Activated T-cell treated with anti-CD3 and anti-CD28 coated beads, Interleukin-2, amount 50 U/mL, for 4 hours (primary cell): ENCODE measurements at regions not wholly inside any gene's neighbourhood (a gene's known extent, or its start where the extent isn't known, plus 50 kb on each side); places are given as distances from the start of the nearest gene placed in this dataset.
A peak's percentile ranks its signal among the peaks of the same experiment; 100 is the strongest.

Source experiments
- ATAC-seq, 2 donors: fragments of 200-7000 bp; cut with Tn5 transposase; one replicate each; pipeline ENCODE4 v1.10.0; 2021
- DNase-seq: peaks from one replicate; pipeline ENCODE4 v3.0.0-alpha.2; 2020
- H3K27me3 Mint-ChIP-seq: one replicate; pipeline ENCODE4 v1.8.0; 2021; ENCODE audit warnings: low read depth, mixed read lengths
- H3K36me3 Mint-ChIP-seq: one replicate; pipeline ENCODE4 v1.8.0; 2022; ENCODE audit warnings: mixed read lengths; ENCODE audit not compliant: insufficient read depth
- H3K4me1 Mint-ChIP-seq: one replicate; pipeline ENCODE4 v1.8.0; 2021; ENCODE audit warnings: low read depth, mixed read lengths
- H3K4me3 Mint-ChIP-seq: one replicate; pipeline ENCODE4 v1.8.0; 2021; ENCODE audit warnings: mild to moderate bottlenecking, moderate library complexity, mixed read lengths
- H3K9me3 Mint-ChIP-seq: one replicate; pipeline ENCODE4 v1.8.0; 2021; ENCODE audit warnings: mixed read lengths

DNA sequence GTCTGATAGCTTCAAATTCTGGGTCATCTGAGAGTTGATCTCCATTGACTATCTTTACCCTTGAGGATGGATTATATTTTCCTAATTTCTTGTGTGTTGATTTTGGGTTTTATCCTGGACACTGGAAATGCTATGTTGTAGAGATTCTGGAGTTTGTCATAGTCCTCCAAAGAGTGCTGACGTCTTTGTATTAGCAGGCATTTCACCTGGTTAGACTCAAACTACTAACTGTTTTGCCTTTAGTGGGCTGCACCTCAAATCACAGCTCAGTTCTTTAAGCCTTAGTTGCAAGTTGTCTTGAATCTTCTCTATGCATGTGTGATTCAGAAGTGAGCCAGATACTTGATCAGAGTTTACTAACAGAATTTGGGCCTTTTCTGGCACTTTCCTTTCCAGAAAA lies 264.3 kb downstream of the RPS24 start:
- Mint-ChIP-seq H3K4me1 (peaks cover 11% of the 10 kb centered on the region), H3K27me3 (no peaks in the 10 kb centered on the region), H3K4me3 (no peak overlapping the region), H3K36me3 (no peaks in the 10 kb centered on the region), H3K9me3 (no peaks in the 10 kb centered on the region)
- ATAC-seq = no peak
- no peak for DNase-seq

- Mint-ChIP-seq H3K36me3 (no peaks in the 10 kb centered on the region), H3K4me3 (no peak overlapping the region), H3K4me1 (peaks cover 16% of the 10 kb centered on the region), H3K27me3 (no peaks in the 10 kb centered on the region), H3K9me3 (no peaks in the 10 kb centered on the region)
- ATAC-seq = no peak
- DNase-seq = no peak
Measured at GRCh38 chr10:78298835-78299234, 265.2 kb downstream of the RPS24 start.

GRCh38 chr10:78299851-78300468 lies 266.3 kb downstream of the RPS24 start:
- no peak for ATAC-seq
- DNase-seq = no peak
- no peaks in the 10 kb centered on the region for H3K36me3 Mint-ChIP-seq
- H3K4me1 Mint-ChIP-seq = peaks cover 16% of the 10 kb centered on the region
- no peak overlapping the region for H3K4me3 Mint-ChIP-seq
- no peaks in the 10 kb centered on the region for H3K27me3 Mint-ChIP-seq
- H3K9me3 Mint-ChIP-seq = no peaks in the 10 kb centered on the region

- no peak overlapping the region for H3K4me3 Mint-ChIP-seq
Measured at GRCh38 chr10:78300526-78300925, 266.9 kb downstream of the RPS24 start.

GRCh38 chr10:78301481-78301880 lies 267.8 kb downstream of the RPS24 start:
- Mint-ChIP-seq H3K9me3 (no peaks in the 10 kb centered on the region), H3K4me1 (peaks cover 16% of the 10 kb centered on the region), H3K27me3 (no peaks in the 10 kb centered on the region), H3K36me3 (no peaks in the 10 kb centered on the region), H3K4me3 (no peak overlapping the region)
- no peak for ATAC-seq
- no peak for DNase-seq

More at GRCh38 chr10:78300526-78300925, 266.9 kb downstream of the RPS24 start:
- peaks cover 16% of the 10 kb centered on the region for H3K4me1 Mint-ChIP-seq
- no peaks in the 10 kb centered on the region for H3K9me3 Mint-ChIP-seq
- DNase-seq (no peak), ATAC-seq (no peak)
- no peaks in the 10 kb centered on the region for H3K27me3 Mint-ChIP-seq
- H3K36me3 Mint-ChIP-seq = no peaks in the 10 kb centered on the region

DNA sequence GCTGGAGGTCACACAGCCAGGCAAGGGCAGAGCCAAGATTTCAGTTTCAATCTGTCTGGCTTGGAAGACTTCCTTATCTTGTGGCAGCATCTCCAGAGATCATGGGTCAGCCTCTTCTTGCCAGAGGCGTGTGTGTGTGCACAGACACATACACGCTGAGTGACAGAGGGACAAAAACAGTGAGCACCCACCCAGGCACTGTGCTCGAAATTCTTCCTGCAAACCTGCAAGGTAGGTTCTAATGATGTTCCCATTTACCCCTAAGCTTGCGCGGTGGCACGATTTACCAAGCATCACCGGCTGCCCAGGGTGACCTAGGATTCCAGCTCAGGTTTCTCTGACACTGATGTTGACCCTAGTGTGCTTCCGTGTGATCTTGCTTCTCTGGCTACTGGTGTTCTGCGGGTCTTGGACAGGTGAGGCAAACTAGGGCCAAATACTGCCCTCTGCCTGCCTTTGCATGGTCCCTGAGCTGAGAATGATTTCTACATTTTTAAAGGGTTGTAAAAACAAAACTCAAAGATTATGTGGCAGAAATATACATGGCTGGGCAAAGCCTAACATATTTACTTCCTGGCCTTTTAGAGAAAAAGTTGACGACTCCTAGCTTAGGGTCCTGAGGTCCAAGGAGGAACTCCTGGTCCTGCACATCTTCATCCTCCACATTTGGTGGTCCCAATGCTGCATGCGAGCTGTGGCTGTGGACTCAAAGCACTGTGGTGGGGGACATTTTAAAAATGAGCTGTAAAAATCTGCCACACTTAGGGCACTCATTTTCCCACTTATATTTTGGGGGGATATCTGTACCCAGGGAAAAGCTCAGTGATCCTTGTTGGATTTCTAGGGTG lies 268.5 kb downstream of the RPS24 start:
- ATAC-seq = no peak

DNA sequence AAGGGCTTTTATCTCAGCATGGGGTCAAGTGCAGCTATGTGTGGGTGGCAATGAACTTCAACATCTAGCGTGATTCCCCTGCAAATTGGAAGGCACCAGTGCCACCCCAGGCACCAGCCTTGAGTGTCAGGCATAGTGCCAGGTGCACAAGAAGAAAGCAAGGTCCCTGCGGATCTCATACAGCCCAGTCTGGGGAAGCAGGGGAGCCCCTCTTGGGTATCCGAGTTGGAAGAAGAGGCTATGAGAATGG lies 269.0 kb downstream of the RPS24 start:
- ATAC-seq (no peak), DNase-seq (no peak)
- Mint-ChIP-seq H3K9me3 (no peaks in the 10 kb centered on the region), H3K36me3 (no peaks in the 10 kb centered on the region), H3K4me3 (peak overlapping the region; percentile 86), H3K27me3 (no peaks in the 10 kb centered on the region), H3K4me1 (peaks cover 16% of the 10 kb centered on the region)

More for the DNA sequence above, 268.5 kb downstream of the RPS24 start:
- no peak for DNase-seq
- no peaks in the 10 kb centered on the region for H3K36me3 Mint-ChIP-seq
- no peaks in the 10 kb centered on the region for H3K9me3 Mint-ChIP-seq
- no peaks in the 10 kb centered on the region for H3K27me3 Mint-ChIP-seq
- peaks cover 16% of the 10 kb centered on the region for H3K4me1 Mint-ChIP-seq
- peak overlapping the region; percentile 86 for H3K4me3 Mint-ChIP-seq

DNA sequence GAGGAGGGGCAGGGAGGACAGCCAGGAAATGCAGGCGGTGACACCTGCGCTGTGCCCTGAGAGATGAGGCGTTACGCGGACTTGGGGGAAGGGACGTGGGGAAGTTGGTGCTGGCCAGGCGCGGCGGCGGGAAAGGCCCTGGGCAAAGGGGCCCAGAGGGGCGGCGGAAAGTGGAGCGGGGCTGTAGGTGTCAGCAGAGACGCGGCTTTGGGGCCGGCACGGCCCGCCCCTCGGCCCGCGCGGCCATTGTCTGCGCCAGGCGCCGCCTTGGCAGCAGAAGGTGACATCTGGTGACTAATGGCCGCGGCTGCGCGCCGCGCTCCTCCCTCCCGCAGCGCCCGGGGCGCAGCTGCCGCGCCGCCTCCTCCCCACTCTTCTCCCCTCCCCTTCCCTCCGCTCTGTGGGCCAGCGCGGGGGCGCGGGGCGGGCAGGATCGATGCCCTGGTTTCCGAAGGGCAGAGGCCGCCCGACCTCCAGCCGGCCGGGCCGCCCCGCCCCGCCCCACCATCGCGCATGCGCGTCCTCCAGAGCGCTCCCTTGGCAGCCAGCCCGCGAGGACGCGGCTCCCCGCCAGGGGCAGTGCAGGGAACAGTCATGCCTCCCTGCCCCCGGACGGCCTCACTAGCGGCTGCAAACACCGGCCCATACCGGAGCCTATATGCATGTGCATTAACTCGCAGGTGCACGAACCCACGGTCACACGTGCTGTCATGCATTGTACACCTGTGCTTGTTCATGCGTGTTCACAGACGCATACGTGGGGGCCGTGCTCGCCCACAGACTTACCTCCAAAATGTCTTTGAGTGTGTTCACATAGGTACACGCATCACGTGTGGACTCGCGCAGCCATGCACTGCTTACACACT lies 269.6 kb downstream of the RPS24 start:
- ATAC-seq (peak; percentile 92), DNase-seq (peak; percentile 96)
- no peaks in the 10 kb centered on the region for H3K9me3 Mint-ChIP-seq
- no peaks in the 10 kb centered on the region for H3K27me3 Mint-ChIP-seq
- no peaks in the 10 kb centered on the region for H3K36me3 Mint-ChIP-seq
- H3K4me3 Mint-ChIP-seq = peak overlapping the region; percentile 86
- peaks cover 16% of the 10 kb centered on the region for H3K4me1 Mint-ChIP-seq

DNA sequence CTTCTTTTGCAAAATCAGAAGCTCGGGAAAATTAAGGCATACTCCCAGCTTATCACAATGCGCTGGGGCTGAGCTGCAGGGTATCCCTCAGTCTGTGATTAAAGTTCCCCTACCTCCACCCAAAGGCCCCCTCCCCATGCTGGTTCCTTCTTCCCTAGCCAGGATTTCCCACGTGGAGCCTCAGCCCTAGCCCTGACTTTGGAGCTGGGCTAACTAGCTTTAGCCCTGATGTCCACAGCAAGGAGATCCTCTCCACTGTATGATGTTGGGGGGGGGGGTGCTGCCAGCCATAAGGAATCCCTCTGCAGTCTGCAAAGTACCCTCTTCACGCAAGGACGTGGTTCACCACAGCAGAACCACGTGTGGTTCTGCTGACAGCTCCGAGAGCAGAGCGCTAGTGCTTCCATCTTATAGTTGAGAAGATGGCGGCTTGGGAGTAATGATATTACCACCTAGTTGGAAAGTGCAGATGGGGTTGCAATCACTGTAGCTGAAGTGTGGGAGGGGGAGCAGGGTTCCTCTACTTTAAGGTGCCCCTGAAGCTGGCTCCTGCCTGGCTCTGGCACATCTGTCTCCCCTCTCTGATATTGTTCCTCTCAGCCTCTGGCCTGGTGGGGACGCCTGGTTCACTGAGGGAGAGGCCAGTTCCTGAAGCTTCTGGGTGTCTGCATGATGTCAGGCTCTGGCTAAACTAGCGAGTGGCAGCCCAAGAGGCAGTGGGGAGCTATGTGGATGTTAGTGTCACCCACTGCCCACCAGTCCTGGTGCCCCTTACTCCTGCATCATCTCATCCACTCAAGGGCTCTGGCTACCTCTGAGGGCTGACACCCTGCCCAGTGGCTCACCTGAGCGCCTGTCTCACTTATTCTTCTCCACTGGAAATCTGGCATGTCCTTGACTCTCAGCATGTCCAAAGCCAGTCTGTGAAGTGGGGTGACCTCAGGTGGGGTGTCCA lies 270.7 kb downstream of the RPS24 start:
- Mint-ChIP-seq H3K36me3 (no peaks in the 10 kb centered on the region), H3K27me3 (no peaks in the 10 kb centered on the region), H3K9me3 (no peaks in the 10 kb centered on the region), H3K4me3 (no peak overlapping the region), H3K4me1 (peaks cover 16% of the 10 kb centered on the region)
- DNase-seq (no peak), ATAC-seq (no peak)

DNA sequence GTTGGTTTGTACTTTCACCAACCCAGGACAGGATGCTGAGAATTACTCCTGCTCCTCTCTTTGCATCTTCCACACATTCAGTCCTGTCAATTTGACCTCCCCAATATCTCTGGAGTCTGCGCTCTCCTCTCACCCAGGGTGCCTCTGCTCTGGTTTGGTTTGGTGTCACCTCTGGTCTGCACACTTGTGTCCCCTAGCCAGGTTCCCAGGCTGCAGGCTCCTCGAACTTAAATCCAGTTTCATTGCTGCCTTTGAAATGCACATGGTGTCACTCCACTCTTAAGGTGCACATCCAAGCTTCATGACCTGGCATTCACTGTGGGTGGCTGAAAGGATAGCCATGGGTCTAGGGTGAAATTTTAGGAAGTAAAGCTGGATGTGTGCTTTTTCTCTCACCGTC lies 271.6 kb downstream of the RPS24 start:
- DNase-seq = no peak
- no peak for ATAC-seq
- Mint-ChIP-seq H3K4me1 (peaks cover 16% of the 10 kb centered on the region), H3K36me3 (no peaks in the 10 kb centered on the region), H3K4me3 (no peak overlapping the region), H3K9me3 (no peaks in the 10 kb centered on the region), H3K27me3 (no peaks in the 10 kb centered on the region)

DNA sequence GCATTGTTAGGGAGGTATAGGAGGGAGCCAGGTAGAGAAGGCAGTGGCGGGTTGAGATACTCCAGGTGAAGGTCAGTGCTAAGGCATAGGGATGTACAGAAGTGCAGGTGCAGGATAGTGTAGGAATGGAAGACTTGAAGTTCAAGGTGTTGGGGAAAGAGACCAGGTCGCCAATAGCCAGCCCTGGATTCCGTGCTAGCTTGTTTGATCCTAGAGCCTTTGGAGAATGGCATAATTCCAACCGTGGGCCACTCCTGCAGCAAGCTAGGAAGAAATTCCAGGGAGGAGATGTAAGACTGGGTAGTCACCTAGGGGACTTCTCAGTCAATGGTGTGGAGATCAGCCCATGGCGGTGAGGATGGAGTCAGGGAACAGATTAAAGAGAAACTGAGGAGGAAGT lies 272.7 kb downstream of the RPS24 start:
- ATAC-seq (no peak), DNase-seq (no peak)
- Mint-ChIP-seq H3K36me3 (no peaks in the 10 kb centered on the region), H3K9me3 (no peaks in the 10 kb centered on the region), H3K4me1 (peaks cover 14% of the 10 kb centered on the region), H3K27me3 (no peaks in the 10 kb centered on the region), H3K4me3 (no peak overlapping the region)

GRCh38 chr10:78307576-78307975 lies 273.9 kb downstream of the RPS24 start:
- Mint-ChIP-seq H3K36me3 (no peaks in the 10 kb centered on the region), H3K4me1 (peaks cover 9% of the 10 kb centered on the region), H3K9me3 (no peaks in the 10 kb centered on the region), H3K4me3 (no peak overlapping the region), H3K27me3 (no peaks in the 10 kb centered on the region)
- DNase-seq (no peak), ATAC-seq (no peak)

GRCh38 chr10:78309536-78310237 lies 276.0 kb downstream of the RPS24 start:
- H3K27me3 Mint-ChIP-seq = peaks cover 2% of the 10 kb centered on the region
- H3K4me3 Mint-ChIP-seq = no peak overlapping the region
- no peaks in the 10 kb centered on the region for H3K9me3 Mint-ChIP-seq

More at GRCh38 chr10:78309536-78310237, 276.0 kb downstream of the RPS24 start:
- H3K4me1 Mint-ChIP-seq = no peaks in the 10 kb centered on the region
- no peaks in the 10 kb centered on the region for H3K36me3 Mint-ChIP-seq
- ATAC-seq (no peak), DNase-seq (no peak)
